ENCODE measurements at regions not wholly inside any gene's neighbourhood (a gene's known extent, or its start where the extent isn't known, plus 50 kb on each side); places are given as distances from the start of the nearest gene placed in this dataset.

GRCh38 chr2:53438100-53438499, 329.5 kb upstream of the CHAC2 start:
- no peaks in the 10 kb centered on the region for H3K27me3 ChIP-seq (ENCODE audit: control insufficient read depth, insufficient read depth, low read length)
- no peak overlapping the region for H3K27ac ChIP-seq (ENCODE audit: low read depth, low read length)
- no peak overlapping the region for H3K4me3 ChIP-seq (ENCODE audit: low read depth, low read length)
- DNase-seq (ENCODE audit: low read depth, low spot score): no peak
- ChIA-PET POLR2A (no interaction called here), CTCF (no interaction called here)
- TF ChIP-seq CTCF (IDR thresholded peaks at IDR 0.05; ENCODE audit: low read depth, low read length): no peak
- H3K9me3 ChIP-seq (ENCODE audit: control insufficient read depth, insufficient read depth, low read length): no peaks in the 10 kb centered on the region

- Histone ChIP-seq H3K9me3 (ENCODE audit: control insufficient read depth, insufficient read depth, low read length) (no peaks in the 10 kb centered on the region), H3K27ac (ENCODE audit: low read depth, low read length) (no peak overlapping the region), H3K27me3 (ENCODE audit: control insufficient read depth, insufficient read depth, low read length) (no peaks in the 10 kb centered on the region), H3K4me3 (ENCODE audit: low read depth, low read length) (no peak overlapping the region)
- ChIA-PET CTCF (no interaction called here), POLR2A (no interaction called here)
- no peak for TF ChIP-seq CTCF (IDR thresholded peaks at IDR 0.05; ENCODE audit: low read depth, low read length)
- DNase-seq (ENCODE audit: low read depth, low spot score): no peak
Observed at GRCh38 chr2:53437371-53437770, 330.2 kb upstream of the CHAC2 start.

GRCh38 chr2:53436882-53437281, 330.7 kb upstream of the CHAC2 start:
- no peak for TF ChIP-seq CTCF (IDR thresholded peaks at IDR 0.05; ENCODE audit: low read depth, low read length)
- no peaks in the 10 kb centered on the region for H3K27me3 ChIP-seq (ENCODE audit: control insufficient read depth, insufficient read depth, low read length)
- H3K4me3 ChIP-seq (ENCODE audit: low read depth, low read length): no peak overlapping the region
- ChIA-PET POLR2A (no interaction called here), CTCF (no interaction called here)
- DNase-seq (ENCODE audit: low read depth, low spot score): no peak
- H3K9me3 ChIP-seq (ENCODE audit: control insufficient read depth, insufficient read depth, low read length): no peaks in the 10 kb centered on the region
- no peak overlapping the region for H3K27ac ChIP-seq (ENCODE audit: low read depth, low read length)

- ChIA-PET POLR2A (no interaction called here), CTCF (no interaction called here)
- H3K27ac ChIP-seq (ENCODE audit: low read depth, low read length): no peak overlapping the region
- H3K9me3 ChIP-seq (ENCODE audit: control insufficient read depth, insufficient read depth, low read length): no peaks in the 10 kb centered on the region
- DNase-seq (ENCODE audit: low read depth, low spot score): no peak
- no peaks in the 10 kb centered on the region for H3K27me3 ChIP-seq (ENCODE audit: control insufficient read depth, insufficient read depth, low read length)
- no peak overlapping the region for H3K4me3 ChIP-seq (ENCODE audit: low read depth, low read length)
- no peak for TF ChIP-seq CTCF (IDR thresholded peaks at IDR 0.05; ENCODE audit: low read depth, low read length)
Observed at GRCh38 chr2:53435610-53436009, 332.0 kb upstream of the CHAC2 start.

- no peak for DNase-seq (ENCODE audit: low read depth, low spot score)
- H3K4me3 ChIP-seq (ENCODE audit: low read depth, low read length): no peak overlapping the region
- no peaks in the 10 kb centered on the region for H3K27me3 ChIP-seq (ENCODE audit: control insufficient read depth, insufficient read depth, low read length)
- H3K27ac ChIP-seq (ENCODE audit: low read depth, low read length): no peak overlapping the region
- no peak for TF ChIP-seq CTCF (IDR thresholded peaks at IDR 0.05; ENCODE audit: low read depth, low read length)
- no peaks in the 10 kb centered on the region for H3K9me3 ChIP-seq (ENCODE audit: control insufficient read depth, insufficient read depth, low read length)
- POLR2A ChIA-PET: no interaction called here
- CTCF ChIA-PET: no interaction called here
Observed at GRCh38 chr2:53434466-53434865, 333.1 kb upstream of the CHAC2 start.

Measured in AG04450 (cell line).